SKM-1 (cell line): ENCODE measurements at regions not wholly inside any gene's neighbourhood (a gene's known extent, or its start where the extent isn't known, plus 50 kb on each side); places are given as distances from the start of the nearest gene placed in this dataset.

ENCODE experiments used
- DNase-seq: peaks from one replicate; lab custom pipeline; 2025; ENCODE audit not compliant: unreplicated experiment; lab: John Stamatoyannopoulos, UW

DNA sequence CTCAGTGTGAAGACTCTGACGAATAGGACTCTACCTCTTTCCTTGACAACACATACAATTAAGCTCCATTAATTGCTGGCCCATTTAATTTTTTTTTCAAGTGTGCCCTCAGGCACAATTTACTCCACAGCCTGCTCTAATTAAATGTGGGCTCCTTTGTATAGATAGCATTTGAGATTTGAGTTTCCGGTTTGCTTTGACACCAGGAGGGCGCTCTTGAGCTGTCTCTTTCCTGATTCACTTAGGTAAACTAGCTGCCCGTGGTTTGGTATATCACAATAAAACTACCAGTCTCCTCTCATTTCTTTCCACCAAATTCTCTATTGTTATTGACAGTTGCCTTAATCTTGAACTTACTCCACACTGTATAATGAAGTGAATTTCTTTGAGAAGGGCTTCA is 666.0 kb downstream of the DSC3 start:
- DNase-seq = no peak

DNA sequence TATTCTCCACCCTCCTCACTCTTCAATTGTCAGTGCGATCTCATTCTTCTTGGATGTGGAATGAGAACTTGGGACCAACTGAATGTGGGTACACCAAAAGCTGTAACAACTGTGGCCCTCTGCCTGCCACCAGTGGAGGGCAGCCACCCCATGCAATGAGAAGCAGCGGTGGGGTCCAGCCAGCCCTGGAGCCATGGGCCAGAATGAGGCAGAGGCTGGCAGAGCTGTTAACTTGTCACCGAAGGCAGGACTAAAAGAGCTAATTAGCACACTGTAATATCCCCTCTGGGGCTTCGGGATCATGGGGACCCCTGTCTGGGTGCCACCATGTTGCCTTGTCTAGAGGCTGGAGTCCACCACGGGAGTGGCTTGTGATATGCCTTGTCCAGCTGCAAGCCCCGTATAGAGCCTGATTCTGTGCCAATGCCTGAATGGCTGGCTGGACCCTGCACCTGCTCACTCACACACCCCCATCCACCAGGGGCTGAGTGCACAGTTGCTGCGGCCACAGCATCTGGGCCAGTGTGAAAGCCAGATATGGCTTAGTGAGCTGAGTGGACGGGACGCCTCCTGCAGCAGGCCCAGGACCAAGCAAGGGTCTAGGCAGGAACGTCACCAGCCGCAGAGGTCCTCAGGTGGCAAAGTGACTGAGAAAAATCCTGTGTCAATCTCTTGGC is 680.5 kb downstream of the DSC3 start:
- DNase-seq = no peak

DNA sequence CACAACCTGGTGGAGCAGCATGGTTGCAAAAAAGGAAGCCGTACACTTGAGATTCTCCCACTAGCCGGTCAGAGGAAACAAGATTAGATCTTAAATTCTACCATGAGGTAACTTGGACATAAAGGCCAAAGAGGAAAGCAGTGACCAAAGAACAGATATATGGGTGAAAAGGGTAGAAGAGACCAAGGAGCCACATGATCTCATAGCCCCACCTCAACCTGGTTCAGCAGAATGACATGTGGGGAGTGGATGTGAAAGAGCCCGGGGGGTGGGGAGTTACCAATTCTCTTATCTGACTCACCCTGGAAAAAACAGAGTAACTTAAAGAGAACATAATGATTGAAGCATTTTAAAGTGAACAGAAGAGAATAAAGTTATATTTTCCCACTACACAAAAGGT is 683.0 kb downstream of the DSC3 start:
- DNase-seq = no peak

DNA sequence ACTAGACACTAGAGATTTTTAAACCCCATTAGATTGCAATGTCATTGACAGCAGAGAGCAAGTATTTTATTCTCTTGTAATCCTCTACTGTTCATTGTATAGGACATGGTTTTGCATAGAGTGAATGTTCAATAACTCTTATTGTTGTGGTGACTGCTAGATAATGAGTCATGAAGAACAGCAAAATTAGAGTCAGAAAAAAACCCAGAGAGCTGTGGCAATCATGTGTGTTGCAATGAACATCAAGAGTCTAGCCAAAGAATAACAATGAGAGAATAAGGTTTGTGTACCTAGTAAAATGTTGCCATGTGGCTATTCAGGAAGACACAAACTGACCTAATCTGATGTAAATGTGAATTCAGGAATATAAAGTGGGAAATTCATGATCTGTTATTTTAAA is 684.0 kb downstream of the DSC3 start:
- peak; percentile 17 for DNase-seq

DNA sequence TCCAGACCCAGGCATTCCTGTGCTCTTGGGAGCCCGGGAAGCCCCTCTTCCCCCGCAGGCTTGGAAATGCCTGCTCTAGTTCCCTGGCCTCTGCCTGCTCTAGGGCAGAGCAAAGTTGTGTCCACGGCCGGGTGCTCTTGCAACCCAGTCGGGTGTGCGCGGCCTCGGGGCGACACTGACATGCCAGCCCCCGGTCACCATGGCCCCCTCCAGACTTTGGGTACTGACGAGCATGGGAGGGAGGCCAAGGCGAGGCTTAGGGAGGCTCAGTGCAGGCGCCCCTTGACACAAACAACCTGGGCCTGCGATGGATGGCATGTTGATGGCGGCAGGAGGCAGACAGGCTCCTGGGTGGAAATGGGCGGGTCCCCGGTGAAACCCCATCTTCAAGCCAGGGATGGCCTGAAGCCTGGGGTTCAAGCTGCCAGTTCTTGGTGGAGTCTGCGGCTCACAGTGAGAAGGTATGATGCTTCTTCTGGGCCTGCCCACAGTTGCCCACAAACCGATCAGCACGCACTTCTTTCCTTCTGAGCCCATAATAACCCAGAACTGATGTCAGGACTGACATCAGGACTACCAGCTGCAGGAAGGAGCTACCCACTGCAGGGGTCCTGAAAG is 689.9 kb downstream of the DSC3 start:
- no peak for DNase-seq

DNA sequence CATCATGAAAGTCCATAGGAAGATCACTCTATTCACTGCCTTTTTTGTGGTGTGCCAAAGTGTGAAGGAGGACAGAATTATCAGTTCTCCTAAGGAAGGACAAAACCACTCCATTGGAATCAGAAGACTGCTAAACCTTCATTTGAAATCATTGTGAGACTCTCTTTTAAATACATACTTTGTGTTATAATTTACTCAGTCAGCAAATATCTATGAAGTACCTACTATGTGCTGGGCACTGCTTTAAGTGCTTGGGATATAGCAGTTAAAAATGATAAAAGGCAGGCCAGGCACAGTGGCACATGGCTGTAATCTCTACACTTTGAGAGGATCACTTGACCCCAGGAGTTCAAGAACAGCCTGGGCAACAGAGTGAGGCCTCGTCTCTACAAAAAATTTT is 692.3 kb downstream of the DSC3 start:
- DNase-seq = no peak

DNA sequence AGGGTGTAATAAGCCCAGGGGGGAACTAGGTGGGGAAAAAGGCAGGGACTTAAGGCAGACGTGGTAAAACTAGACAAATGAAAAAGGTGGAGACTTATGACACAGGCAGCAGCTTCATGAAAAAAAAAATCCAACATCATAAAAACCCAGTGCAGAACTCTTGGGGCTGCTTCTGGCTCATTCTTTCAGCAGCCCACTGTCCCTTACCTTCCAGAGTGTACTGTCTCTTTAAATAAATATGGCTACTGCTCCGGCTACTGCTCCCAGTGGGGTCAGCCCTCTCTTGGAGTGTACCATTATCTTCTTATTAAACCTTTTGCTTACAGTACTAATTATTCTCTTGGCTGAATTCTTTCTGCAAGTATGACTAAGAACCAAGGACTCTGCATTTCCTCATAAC is 699.5 kb downstream of the DSC3 start:
- no peak for DNase-seq

DNA sequence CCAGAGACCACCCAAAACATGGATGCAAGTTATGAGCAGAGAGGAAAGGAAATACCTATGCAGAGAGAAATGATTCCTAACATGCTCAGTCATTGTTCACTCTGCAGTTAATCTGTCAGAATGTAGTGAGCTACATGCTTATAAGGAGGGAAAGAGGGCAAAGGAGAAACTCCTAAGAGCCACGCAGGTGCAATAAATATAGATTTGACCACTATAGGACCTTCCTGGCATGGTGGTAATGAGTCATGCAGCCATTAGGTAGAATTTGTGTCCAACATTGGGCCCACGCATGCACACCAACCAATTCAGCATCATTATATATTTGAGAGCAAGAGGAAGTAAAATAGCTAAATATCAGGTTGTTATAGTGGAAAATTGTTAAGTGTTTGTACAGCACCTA is 699.9 kb downstream of the DSC3 start:
- no peak for DNase-seq

DNA sequence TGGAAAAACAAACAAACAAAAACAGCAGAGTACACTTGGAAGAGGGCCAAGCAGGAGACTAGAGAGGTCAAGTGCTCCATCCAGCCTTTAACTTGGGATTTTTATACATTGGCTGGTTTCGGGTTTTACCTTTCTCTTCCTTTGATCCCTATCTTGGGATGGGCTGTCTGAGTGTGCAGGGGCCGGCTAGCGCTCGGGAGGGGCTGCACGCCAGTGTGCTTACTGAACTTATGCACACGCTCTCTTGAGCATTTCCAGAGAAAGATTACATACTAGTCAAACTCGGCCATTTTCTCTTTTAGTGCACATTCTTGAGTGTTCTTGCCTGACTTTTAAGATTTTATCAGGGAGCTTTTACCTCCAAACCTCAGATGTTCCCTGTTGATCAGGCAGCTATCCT is 707.8 kb downstream of the DSC3 start:
- no peak for DNase-seq

DNA sequence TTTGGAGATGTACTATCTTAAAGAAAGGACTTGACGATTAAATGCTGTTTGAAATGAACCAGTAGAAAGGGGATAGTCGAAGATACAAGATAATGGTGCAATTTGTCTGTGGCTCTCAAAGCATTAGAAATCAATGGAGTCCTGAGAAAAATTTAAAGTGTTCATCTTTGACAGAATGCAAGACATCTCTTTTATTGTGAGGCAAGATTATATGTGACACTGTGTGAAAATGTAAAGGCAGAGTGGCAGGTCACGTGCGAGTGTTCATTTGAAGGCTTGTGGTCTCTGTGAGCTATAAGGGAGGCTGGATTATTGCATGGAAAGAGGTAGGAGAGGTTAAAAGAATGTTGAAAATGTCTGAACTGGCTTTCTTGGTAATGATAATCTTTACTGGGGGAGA is 709.2 kb downstream of the DSC3 start:
- no peak for DNase-seq

DNA sequence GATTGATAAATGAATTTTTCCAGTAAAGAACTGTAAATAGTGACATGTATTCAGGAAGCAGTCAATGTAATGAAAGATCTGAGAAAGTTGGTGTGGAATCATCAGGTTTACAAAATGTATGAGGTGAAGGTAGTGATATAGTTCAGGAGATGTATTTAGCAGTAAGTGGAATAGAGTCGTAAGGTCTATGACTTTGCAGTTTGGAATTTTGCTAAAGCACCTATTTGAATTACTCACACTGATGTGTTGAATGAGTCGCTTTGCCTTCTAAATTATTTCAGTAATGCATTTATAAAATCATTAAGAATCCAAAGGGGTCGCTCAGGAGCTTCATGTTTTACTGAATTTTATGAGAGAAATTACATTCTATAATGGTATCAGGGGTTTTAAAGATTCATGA is 713.7 kb downstream of the DSC3 start:
- DNase-seq = no peak

DNA sequence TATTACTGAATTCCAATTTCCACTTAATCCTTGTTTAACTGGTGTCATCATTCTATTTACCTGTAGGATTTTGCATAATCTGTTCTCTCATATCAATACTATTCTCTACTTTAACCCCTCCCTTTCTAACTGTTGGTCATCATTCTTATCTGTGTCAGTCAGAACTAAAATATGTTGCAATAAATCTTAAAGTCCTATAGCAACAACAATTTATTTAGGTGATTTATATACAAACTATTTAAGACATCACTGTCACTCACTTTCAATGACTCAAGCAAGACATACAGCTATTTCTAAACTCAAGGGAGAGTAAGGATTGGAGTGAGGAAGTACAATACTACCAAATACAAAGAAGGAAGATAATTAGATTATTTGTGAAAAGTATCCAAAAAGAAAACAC is 740.4 kb downstream of the DSC3 start:
- DNase-seq = no peak

DNA sequence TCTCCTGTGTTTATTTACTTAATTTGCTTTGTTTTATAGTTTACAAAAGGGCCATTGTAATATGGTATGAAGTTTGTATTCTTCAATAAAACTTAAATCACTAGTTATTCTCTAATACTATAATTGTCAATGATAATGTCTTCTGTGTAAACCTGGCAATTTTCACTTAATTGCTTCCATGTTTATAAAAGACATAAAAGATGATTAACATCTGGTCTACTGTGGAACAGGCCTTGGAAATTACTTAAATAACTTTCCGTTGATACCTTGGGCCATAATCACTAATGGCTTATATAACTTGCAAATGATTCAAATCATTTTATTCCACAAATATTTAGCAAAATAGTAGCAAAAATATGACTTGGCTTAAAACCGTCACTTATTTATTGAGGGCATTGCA is 743.8 kb downstream of the DSC3 start:
- DNase-seq = no peak

DNA sequence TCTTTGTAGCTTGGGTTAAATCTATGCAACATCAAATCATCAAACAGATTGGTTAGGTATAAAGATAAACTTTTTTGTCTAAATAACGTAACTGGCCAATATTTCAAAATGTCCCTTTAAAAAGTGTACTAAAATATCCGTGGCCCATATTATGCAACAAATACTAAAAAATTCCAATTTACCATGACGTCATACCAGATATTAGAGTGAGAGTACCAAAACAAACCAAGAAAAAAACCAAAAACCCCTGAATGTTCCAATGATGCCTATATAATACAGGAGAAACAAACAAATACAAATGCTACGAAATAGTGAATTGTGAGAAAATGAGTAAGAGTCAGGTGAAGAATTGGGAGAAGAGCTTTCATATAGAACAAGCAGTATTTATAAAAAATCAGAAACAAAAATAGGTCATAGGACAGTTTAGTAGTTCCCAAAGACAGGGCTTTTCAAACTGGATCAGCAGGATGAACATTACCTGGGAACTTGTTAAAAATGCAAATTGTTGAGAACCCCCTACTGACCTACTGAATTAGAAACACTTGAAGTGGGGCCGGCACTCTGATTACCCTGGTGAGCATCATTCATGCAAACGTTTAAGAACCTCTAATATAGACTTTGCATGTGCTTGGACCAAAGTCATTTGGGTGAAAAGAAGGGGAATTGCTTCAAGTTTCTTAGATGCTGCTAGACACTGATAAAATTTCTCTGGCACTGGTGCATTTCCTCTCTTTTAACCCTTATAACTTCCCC is 753.7 kb downstream of the DSC3 start:
- DNase-seq = no peak

DNA sequence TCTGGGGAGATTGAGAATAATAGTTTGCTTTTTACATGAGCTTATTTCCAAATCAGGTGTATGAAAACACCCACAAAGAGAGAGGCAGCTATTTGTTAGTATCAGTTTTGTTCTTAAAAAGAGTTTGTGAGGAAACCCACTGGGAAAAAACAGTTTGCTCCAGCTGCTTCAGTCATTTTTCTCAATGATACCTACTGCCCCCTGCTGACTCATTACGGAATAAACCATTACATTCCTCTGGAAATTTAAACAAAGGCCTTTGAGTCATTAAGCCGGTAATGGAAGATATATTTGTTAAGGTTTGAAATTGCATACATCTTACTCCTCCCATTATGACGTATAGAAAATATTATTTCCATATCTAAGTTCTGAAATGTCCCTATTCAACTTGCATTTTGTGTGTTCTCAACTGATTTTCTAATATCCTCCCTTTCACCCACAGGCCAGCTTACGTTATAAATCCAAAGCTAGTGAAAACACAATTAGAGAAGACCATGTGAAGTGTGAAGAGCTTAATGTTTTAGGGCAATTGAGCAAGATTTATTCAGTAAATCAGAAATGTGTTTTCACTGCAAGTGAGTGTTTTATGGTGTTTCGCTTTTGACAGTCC is 761.6 kb downstream of the DSC3 start:
- peak; percentile 20 for DNase-seq

DNA sequence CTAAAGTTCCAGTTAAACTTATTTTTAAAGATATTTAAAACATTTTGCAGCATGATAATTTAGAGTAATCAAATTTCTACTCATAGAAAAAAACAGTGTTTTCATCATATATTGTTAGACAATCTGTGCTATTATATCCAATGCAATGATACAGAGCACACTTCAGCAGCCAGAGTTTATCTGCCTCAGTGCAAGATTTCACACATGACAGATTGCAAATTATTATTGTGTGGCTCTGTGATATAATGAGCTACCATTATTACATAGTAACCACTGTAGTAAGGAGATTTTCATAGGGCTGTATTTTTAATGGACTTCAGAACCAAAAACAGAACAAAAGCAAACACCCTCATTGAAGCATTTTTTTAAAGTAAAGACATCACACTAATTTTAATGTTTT is 762.4 kb downstream of the DSC3 start:
- no peak for DNase-seq

DNA sequence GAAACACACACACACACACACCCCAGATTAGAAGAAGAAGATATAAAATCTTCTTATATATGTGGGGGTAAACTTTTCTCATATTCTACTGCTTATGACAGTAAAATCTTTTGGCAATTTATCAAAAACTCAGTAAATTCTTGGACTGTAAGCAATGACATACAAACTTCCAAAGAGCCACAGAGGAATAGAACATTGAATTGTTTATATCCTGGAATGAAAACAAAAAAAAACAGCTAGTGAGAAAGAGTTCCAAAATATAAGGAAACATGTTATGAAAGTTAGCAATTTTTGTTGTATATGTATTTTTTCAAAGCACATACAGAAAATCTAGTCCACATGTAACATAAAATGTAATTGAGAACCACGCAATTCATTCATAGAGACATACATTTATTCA is 764.9 kb downstream of the DSC3 start:
- DNase-seq = no peak

DNA sequence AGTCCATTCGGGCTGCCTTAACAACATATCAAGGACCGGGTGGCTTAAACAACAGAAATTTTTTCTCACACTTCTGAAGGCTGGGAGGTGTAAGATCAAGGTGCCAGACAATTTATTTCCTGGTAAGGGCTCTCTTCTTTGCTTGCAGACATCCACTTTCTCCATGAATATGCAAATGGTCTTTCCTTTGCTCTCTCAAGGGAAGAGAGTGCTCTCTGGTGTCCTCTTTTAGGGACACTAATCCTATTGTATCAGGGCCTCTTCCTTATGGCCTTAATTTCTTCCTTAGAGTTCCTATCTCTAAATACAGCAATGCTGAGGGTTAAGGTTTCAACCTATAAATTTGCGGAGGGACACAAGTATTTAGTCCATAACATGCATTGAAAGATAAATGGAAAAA is 770.8 kb downstream of the DSC3 start:
- DNase-seq = no peak

DNA sequence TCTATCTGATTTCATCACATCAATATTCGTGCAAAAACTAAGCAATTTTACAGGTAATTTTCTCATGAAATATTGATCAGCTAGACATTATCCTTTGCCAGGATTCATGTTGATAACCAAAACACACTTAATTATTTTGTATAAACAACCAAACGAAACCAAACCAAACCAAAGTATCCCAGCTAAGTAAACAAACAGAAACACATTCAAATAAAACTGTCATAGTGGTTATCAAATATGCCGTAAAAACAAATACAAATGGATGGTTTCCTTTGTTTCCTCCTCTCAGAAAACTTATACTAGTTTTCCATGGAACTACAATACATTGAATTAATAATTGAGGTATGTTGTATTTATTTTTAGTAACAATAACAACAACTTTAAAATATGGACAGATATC is 777.4 kb downstream of the DSC3 start:
- DNase-seq = no peak

DNA sequence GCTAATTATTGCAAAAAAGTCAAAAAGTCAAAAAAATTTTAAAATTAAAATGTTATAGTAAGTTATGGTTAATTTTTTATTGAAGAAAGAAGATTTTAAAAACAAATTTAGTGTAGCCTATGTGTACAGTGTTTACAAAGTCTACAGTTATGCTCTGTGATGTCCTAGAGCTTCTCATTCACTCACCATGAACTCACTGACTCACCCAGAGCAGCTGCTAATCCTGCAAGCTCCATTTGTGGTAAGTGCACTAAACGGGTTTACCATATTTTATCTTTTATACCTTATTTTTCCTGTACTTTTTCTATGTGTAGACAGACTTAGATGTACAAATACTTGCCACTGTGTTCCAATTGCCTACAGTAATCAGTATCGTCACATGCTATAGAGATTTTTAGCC is 788.2 kb downstream of the DSC3 start:
- DNase-seq = no peak

DNA sequence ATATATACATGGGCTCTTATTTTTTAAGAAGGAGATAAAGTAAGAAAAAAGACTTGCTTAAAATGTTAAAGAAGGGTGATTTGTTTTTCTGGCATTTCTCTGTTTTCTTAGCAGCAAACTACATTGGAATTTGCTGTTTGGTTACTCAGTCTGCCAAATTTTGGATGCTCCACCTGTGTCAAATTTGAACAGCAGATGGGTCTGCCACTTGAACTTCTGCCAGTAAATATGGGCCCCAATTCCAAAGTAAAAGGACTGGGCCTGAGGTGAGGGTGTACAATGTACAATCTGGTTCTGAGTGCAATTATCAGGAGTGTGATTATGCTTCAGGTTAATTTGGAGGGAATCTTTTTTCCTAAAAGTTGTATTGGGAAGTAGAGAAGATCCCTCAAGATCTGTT is 794.5 kb downstream of the DSC3 start:
- no peak for DNase-seq

DNA sequence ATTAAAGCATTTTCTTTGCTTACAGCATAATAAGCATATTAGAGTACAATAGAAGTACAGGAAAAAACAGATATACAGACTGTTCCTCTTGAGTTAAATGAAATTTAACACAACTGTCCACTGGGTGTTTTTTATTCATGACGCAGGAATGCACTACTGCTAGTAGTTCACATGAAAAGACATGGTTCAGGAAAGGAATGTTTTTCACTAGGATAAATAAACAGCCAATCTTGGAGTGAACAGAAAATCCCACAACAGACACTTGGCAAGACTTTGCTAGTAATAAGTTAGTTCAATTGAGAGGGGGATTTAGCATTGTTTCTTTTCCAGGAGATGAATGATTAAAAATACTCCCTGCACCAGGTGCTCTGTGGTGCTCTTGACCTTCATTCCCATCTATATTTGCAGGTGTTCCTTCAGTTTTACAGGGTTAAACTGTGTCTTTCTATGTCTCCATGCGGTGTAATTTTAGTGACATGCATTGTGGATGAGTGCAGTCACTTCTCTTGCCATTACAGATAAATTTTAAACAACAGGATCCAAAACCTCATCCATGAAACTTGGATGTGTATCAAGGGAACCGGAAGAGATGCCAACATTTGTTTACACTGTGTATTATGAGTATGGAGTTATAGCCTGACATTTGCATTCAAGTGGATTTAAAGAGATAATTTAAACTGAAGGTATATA is 796.6 kb downstream of the DSC3 start:
- DNase-seq = no peak
